Endothelial cell of umbilical vein (primary cell): ENCODE measurements at regions not wholly inside any gene's neighbourhood (a gene's known extent, or its start where the extent isn't known, plus 50 kb on each side); places are given as distances from the start of the nearest gene placed in this dataset.

ENCODE experiments used
- BruUV-seq: library from RNA; stranded (reverse); fragments of 400-500 nt; replicated peaks from 2 replicates; lab custom pipeline; 2021; lab: Mats Ljungman, UMichigan
- CTCF ChIA-PET: fragments of 300-600, 350-600 bp; sonication (Branson Sonifier 250); formaldehyde crosslinking; loops from one replicate; lab custom pipeline; 2021; ENCODE audit warnings: antibody characterized with exemption, inconsistent platforms; lab: Charles Lee
- POLR2A ChIA-PET: fragments of 300-600, 350-600 bp; sonication (Branson Sonifier 250); formaldehyde crosslinking; loops from one replicate; lab custom pipeline; 2021; ENCODE audit warnings: antibody characterized with exemption, inconsistent platforms; lab: Charles Lee
- DNase-seq: peaks from one replicate; pipeline ENCODE4 v3.0.0-alpha.2; 2011; ENCODE audit warnings: low read depth, low spot score
- FAIRE-seq: peaks from 2 replicates; lab custom pipeline; 2011; peaks lifted over from hg19 to GRCh38; lab: Jason Lieb, UNC
- H2AFZ ChIP-seq: 2 replicates; pipeline ENCODE4 v1.6.0; 2012; ENCODE audit warnings: low read depth, low read length, control low read depth, inconsistent platforms
- H3K27ac ChIP-seq: 2 replicates; pipeline ENCODE4 v1.5.1; 2011; ENCODE audit warnings: low read depth, mild to moderate bottlenecking, control low read depth, low read length, moderate library complexity; ENCODE audit not compliant: insufficient read depth
- H3K27me3 ChIP-seq, 2 experiments: 2 replicates each; pipeline versions ENCODE4 v1.6.0 to v1.6.1; 2011; ENCODE audit warnings: low read length in 2 of 2, mixed read lengths in 1 of 2; ENCODE audit not compliant: control insufficient read depth in 2 of 2, insufficient read depth in 2 of 2
- H3K36me3 ChIP-seq, 2 experiments: 2 replicates in 1 of 2; 3 replicates in 1 of 2; pipeline ENCODE4 v1.5.1; 2011; ENCODE audit warnings: low read length in 2 of 2, mild to moderate bottlenecking in 1 of 2, moderate library complexity in 1 of 2; ENCODE audit not compliant: control insufficient read depth in 2 of 2, insufficient read depth in 2 of 2; ENCODE audit errors: extremely low read depth in 1 of 2
- H3K4me1 ChIP-seq: 3 replicates; pipeline ENCODE4 v1.5.1; 2011; ENCODE audit warnings: mild to moderate bottlenecking, low read length; ENCODE audit not compliant: control insufficient read depth, insufficient read depth; ENCODE audit errors: extremely low read depth
- H3K4me2 ChIP-seq: 2 replicates; pipeline ENCODE4 v1.6.1; 2011; ENCODE audit warnings: low read length, control low read depth, mixed read lengths; ENCODE audit not compliant: insufficient read depth
- H3K4me3 ChIP-seq, 3 experiments: fragments of 200-600 bp in 1 of 3; sonication (generic), shearing (Covaris generic) in 1 of 3; replicated peaks in 1 of 3; 2 replicates each; pipeline ENCODE4 v1.5.1; 2011 to 2016; ENCODE audit warnings: control low read depth in 3 of 3, low read length in 3 of 3, mild to moderate bottlenecking in 2 of 3, inconsistent platforms in 1 of 3, low read depth in 1 of 3, moderate library complexity in 1 of 3; ENCODE audit not compliant: insufficient read depth in 1 of 3
- H3K79me2 ChIP-seq: 2 replicates; pipeline ENCODE4 v1.6.0; 2012; ENCODE audit warnings: low read length, inconsistent platforms; ENCODE audit not compliant: control insufficient read depth, insufficient read depth
- H3K9ac ChIP-seq: replicated peaks from 2 replicates; pipeline ENCODE3; 2011; ENCODE audit warnings: low read length, control low read depth; ENCODE audit not compliant: insufficient read depth; ENCODE audit errors: extremely low read depth
- H3K9me1 ChIP-seq: replicated peaks from 3 replicates; pipeline ENCODE4 v1.6.0; 2011; ENCODE audit warnings: mild to moderate bottlenecking, low read length; ENCODE audit not compliant: control insufficient read depth, insufficient read depth; ENCODE audit errors: extremely low read depth
- H3K9me3 ChIP-seq: replicated peaks from 2 replicates; pipeline ENCODE4 v1.5.1; 2012; ENCODE audit warnings: low read length, inconsistent platforms; ENCODE audit not compliant: control insufficient read depth, insufficient read depth
- H4K20me1 ChIP-seq: replicated peaks from 2 replicates; pipeline ENCODE3; 2011; ENCODE audit warnings: mild to moderate bottlenecking, low read length; ENCODE audit not compliant: control insufficient read depth, insufficient read depth; ENCODE audit errors: extremely low read depth
- EZH2 ChIP-seq: IDR thresholded peaks from 2 replicates; pipeline ENCODE4 v1.6.1; 2012; ENCODE audit warnings: borderline replicate concordance, low read depth, mild to moderate bottlenecking, moderate library complexity, low read length, inconsistent platforms; ENCODE audit not compliant: severe bottlenecking
- FOS ChIP-seq: IDR thresholded peaks from 2 replicates; pipeline ENCODE4 v1.6.1; 2011; ENCODE audit warnings: mild to moderate bottlenecking, low read length, moderate library complexity, borderline replicate concordance; ENCODE audit not compliant: insufficient read depth
- GATA2 ChIP-seq: IDR thresholded peaks from 2 replicates; pipeline ENCODE4 v1.7.0; 2011; ENCODE audit warnings: low read depth, mild to moderate bottlenecking, moderate library complexity, mixed read lengths, low read length; ENCODE audit not compliant: insufficient read length, insufficient read depth
- JUN ChIP-seq: IDR thresholded peaks from 2 replicates; pipeline ENCODE4 v1.6.1; 2011; ENCODE audit warnings: borderline replicate concordance, low read depth; ENCODE audit not compliant: insufficient read length, insufficient read depth
- MYC ChIP-seq: IDR thresholded peaks from one replicate; pipeline ENCODE4 v1.6.1; 2011; ENCODE audit warnings: mild to moderate bottlenecking, low read depth, low read length
- POLR2A ChIP-seq: IDR thresholded peaks from 2 replicates; pipeline ENCODE4 v1.6.1; 2012; ENCODE audit warnings: low read depth, mild to moderate bottlenecking, control low read depth, low read length
- POLR2AphosphoS5 ChIP-seq: IDR thresholded peaks from 2 replicates; pipeline ENCODE4 v1.6.1; 2012; ENCODE audit warnings: low read depth, mild to moderate bottlenecking, control low read depth, low read length, moderate library complexity; ENCODE audit not compliant: insufficient read depth
- dilution Hi-C: fragments of 300-500 bp; cut with MboI; formaldehyde crosslinking; loops from one replicate; pipeline ENCODE4 v1.15.0; 2019; ENCODE audit warnings: low sequenced_read_pairs; ENCODE audit not compliant: extremely low pct_ligation_motif_present
- intact Hi-C: fragments of 100-400 bp; cut with micrococcal nuclease; formaldehyde crosslinking; loops from one replicate; pipeline ENCODE4 v1.10.0; 2022
- TF ChIP-seq, protein P1 (sequence below): IDR thresholded peaks from 2 replicates; pipeline ENCODE4 v1.6.1; 2011; ENCODE audit not compliant: insufficient read depth, insufficient read length
- TF ChIP-seq, protein P2 (sequence below), 2 donors: IDR thresholded peaks; 1 replicate in 1 of 2; 2 replicates in 1 of 2; pipeline ENCODE4 v1.5.1; 2011; ENCODE audit warnings: low read length in 2 of 2, mild to moderate bottlenecking in 2 of 2, moderate library complexity in 2 of 2, control low read depth in 1 of 2, inconsistent platforms in 1 of 2, low read depth in 1 of 2; ENCODE audit not compliant: insufficient read depth in 1 of 2; ENCODE audit errors: extremely low read depth in 1 of 2

DNA sequence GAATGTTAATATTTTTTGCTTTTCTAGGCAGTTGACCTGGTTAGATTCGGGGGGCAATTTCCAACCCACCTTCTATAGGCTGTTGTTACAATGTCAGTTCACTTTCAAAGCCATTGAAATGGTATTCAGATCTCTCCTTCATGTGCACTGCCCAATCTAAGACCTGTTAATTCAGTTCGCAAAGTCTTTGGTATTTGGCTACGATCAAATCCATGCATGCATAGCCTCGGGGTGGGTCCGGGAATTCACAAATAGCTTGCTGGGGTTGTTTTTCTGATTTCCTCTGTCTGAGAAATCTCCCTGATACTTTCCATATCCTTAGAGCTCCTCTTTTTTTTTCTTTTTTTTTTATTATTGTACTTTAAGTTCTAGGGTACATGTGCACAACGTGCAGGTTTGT is 252.6 kb upstream of the SPAG17 start:
- no peaks in the 10 kb centered on the region for H3K9me3 ChIP-seq
- intact Hi-C loops (no loop called here), dilution Hi-C loops (no loop called here)
- H3K27me3 ChIP-seq = no peaks in the 10 kb centered on the region
- H3K9ac ChIP-seq = no peak overlapping the region
- no peaks in the 10 kb centered on the region for H3K79me2 ChIP-seq
- H4K20me1 ChIP-seq = no peaks in the 10 kb centered on the region
- H2AFZ ChIP-seq = no peak overlapping the region
- H3K36me3 ChIP-seq = no peaks in the 10 kb centered on the region
- H3K4me2 ChIP-seq = no peak overlapping the region
- H3K9me1 ChIP-seq = no peaks in the 10 kb centered on the region
- no peaks in the 10 kb centered on the region for H3K4me1 ChIP-seq
- DNase-seq (no peak), FAIRE-seq (no peak)
- TF ChIP-seq, protein P1, sequence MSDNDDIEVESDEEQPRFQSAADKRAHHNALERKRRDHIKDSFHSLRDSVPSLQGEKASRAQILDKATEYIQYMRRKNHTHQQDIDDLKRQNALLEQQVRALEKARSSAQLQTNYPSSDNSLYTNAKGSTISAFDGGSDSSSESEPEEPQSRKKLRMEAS = no peak
- TF ChIP-seq GATA2 (no peak), MYC (no peak), FOS (no peak), EZH2 (no peak)
- TF ChIP-seq, protein P2, sequence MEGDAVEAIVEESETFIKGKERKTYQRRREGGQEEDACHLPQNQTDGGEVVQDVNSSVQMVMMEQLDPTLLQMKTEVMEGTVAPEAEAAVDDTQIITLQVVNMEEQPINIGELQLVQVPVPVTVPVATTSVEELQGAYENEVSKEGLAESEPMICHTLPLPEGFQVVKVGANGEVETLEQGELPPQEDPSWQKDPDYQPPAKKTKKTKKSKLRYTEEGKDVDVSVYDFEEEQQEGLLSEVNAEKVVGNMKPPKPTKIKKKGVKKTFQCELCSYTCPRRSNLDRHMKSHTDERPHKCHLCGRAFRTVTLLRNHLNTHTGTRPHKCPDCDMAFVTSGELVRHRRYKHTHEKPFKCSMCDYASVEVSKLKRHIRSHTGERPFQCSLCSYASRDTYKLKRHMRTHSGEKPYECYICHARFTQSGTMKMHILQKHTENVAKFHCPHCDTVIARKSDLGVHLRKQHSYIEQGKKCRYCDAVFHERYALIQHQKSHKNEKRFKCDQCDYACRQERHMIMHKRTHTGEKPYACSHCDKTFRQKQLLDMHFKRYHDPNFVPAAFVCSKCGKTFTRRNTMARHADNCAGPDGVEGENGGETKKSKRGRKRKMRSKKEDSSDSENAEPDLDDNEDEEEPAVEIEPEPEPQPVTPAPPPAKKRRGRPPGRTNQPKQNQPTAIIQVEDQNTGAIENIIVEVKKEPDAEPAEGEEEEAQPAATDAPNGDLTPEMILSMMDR (IDR thresholded peaks at IDR 0.05; ENCODE audit: extremely low read depth in 1 of 2, insufficient read depth in 1 of 2, low read depth in 1 of 2, low read length in 2 of 2) = no peak
- H3K4me3 ChIP-seq = no peak overlapping the region
- no TSS peak for BruUV-seq
- POLR2A ChIA-PET = no interaction called here
- CTCF ChIA-PET = no interaction called here
- H3K27ac ChIP-seq = no peak overlapping the region

DNA sequence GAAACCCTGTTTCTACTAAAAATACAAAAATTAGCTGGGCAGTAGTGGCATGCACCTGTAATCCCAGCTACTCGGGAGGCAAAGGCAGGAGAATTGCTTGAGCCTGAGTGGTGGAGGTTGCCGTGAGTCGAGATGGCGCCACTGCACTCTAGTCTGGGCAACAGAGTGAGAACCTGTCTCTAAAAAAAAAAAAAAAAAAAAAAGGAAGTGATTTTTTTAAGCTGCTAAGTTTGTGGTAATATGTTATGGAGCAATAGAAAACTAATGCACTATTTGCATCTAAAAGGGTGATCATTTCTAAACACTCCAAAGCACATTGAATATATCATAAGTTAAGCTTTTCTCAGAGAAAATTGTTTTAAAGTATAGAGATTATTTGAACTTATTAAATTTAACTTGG is 244.8 kb upstream of the SPAG17 start:
- BruUV-seq = no TSS peak
- dilution Hi-C loops = no loop called here
- no peak for DNase-seq

More for the DNA sequence above, 244.8 kb upstream of the SPAG17 start:
- no peak overlapping the region for H3K4me2 ChIP-seq
- H3K27me3 ChIP-seq = no peaks in the 10 kb centered on the region
- H3K79me2 ChIP-seq = no peaks in the 10 kb centered on the region
- ChIA-PET POLR2A (no interaction called here), CTCF (no interaction called here)
- no peaks in the 10 kb centered on the region for H3K4me1 ChIP-seq
- no peaks in the 10 kb centered on the region for H4K20me1 ChIP-seq
- H3K9me1 ChIP-seq = no peaks in the 10 kb centered on the region
- no peak overlapping the region for H3K27ac ChIP-seq
- H3K9ac ChIP-seq = no peak overlapping the region
- H3K9me3 ChIP-seq = no peaks in the 10 kb centered on the region
- FAIRE-seq = no peak
- H2AFZ ChIP-seq = no peak overlapping the region
- no peaks in the 10 kb centered on the region for H3K36me3 ChIP-seq
- no peak for TF ChIP-seq JUN
- TF ChIP-seq POLR2A = no peak
- TF ChIP-seq EZH2 = no peak
- no peak for TF ChIP-seq MYC
- TF ChIP-seq, protein P2 (IDR thresholded peaks at IDR 0.05; ENCODE audit: extremely low read depth in 1 of 2, insufficient read depth in 1 of 2, low read depth in 1 of 2, low read length in 2 of 2) = no peak
- no peak for TF ChIP-seq GATA2
- TF ChIP-seq FOS = no peak
- TF ChIP-seq POLR2AphosphoS5 = no peak
- intact Hi-C loops = no loop called here
- H3K4me3 ChIP-seq = no peak overlapping the region
